AG10803 (cell line): ENCODE measurements at regions not wholly inside any gene's neighbourhood (a gene's known extent, or its start where the extent isn't known, plus 50 kb on each side); places are given as distances from the start of the nearest gene placed in this dataset.

Experiments used
- DNase-seq: peaks from one replicate; pipeline ENCODE4 v3.0.0; 2010; ENCODE audit warnings: low read depth
- H3K4me3 ChIP-seq: 2 replicates; pipeline ENCODE4 v1.5.1; 2011; ENCODE audit warnings: mild to moderate bottlenecking, low read length, control low read depth
- CTCF ChIP-seq: conservative IDR thresholded peaks from 2 replicates; pipeline ENCODE4 v1.5.1; 2011; ENCODE audit warnings: mild to moderate bottlenecking, low read length, control low read depth, inconsistent platforms

GRCh38 chr11:134640971-134641968, 229.2 kb upstream of the B3GAT1 start:
- H3K4me3 ChIP-seq, result no peak overlapping the region
- DNase-seq, result no peak
- TF ChIP-seq CTCF, result no peak

DNA sequence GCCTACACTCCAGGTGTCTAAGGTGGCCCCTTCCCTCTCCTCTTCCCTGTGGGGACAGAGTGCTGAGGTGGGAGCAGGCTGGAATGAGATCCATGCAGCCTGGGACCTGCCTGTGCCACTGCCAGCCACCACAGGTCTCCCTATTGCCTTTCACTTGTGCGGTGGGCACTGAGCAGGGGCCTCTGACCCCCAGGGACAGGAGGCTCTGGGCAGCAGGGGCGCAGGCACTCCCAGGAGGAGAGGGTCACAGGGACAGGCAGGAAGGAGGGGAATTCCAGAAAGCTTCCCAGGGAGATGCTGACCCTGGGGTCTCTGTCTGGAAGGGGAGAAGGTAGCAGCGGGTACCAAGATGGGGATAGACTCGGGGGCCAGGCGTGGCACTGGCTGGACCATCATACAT, 228.5 kb upstream of the B3GAT1 start:
- no peak for TF ChIP-seq CTCF
- DNase-seq, result no peak
- H3K4me3 ChIP-seq, result no peak overlapping the region

DNA sequence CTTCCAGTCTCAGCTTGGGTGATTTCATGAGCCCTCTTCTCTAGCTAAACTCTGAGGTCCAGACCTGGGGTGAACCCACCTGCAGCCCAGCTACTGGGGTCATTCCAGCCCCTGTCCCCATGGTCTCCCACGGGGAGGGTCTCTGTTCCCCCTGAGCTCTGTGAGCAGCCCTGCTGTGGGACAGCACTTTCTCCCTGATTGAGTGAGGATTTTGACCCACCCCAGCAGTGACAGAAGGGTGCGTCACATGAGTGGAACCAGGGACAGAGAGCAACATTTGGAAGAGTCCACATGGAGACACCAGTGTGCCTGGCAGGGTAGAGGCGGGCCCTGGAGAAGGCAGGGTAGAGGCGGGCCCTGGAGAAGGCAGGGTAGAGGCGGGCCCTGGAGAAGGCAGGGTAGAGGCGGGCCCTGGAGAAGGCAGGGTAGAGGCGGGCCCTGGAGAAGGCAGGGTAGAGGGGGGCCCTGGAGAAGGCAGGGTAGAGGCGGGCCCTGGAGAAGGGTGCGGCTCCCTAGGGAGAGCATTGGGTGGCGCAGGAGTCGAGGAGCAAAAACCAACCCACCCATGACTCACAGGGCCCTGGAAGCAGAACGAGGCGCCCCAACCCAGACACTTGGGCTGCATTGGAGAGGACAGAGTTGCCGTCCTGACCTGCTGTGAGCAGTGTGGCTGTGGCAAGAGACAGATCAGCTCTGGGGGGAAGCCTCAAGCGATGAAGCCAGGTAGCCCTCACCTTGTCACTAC, 227.7 kb upstream of the B3GAT1 start:
- TF ChIP-seq CTCF, result no peak
- no peak for DNase-seq
- no peak overlapping the region for H3K4me3 ChIP-seq

GRCh38 chr11:134638796-134639430, 226.9 kb upstream of the B3GAT1 start:
- no peak for DNase-seq
- no peak for TF ChIP-seq CTCF
- no peak overlapping the region for H3K4me3 ChIP-seq

DNA sequence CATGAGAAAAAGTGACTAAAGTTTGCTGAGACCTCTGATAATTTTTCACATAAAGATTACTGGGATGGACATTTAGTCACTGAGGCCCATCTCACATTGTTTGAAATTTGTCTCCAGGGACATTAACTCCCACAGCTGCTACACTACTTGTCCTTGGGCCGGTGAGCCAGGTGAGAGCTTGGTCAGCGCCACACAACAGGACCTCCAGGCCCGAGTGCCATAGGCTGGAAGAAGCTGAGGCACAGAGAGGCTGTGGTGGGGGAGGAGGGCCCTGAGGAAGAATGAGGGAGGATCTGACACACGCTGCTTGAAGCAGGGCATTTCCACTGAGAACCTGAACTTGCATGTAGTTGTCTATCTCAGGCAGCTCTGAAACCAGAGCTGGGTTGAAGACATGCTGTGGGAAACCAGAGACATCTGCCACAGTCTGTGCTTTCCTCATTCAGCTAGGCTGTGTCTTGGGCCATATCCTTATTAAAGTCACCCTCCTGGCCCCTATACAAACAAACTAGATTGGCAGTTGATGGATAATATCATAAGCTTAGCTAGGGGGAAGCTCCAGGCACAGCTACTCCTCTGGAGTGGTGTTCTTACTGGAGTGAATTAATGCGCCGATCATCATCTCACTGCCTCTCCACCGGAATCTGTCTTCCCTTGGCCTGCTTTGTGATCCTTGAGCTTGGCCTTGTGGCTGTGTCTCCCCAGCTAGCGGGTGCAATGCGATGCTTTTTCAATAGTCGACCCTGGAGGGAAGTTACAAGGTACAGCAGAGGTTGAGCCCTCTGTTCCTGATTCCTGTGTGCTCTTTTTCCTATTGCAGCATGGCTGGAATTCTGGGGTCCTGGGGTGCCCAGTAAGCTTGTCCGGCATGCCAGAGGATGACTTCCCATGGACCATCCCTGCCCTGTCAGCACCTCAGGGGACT, 225.3 kb upstream of the B3GAT1 start:
- no peak for DNase-seq
- H3K4me3 ChIP-seq, result no peak overlapping the region
- no peak for TF ChIP-seq CTCF

DNA sequence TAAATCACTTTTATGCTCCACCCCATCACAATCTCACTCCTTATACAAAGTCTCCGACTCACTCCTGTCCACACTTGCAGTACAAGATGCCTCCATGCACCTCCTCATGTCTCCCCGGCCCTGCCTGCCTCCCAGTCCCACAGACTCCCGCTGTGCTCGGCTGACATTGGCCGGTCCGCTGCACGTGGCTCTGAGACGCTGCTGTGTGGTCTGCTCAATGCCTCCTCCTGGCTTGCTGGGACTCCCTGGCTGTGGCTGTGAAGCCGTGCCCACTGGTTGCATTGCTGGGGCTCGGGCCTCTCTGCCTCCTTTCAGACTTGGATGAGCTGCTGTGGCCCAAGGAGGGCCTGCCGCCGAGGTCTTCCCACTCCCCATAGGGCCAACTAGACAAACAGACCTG, 224.0 kb upstream of the B3GAT1 start:
- no peak for DNase-seq
- no peak overlapping the region for H3K4me3 ChIP-seq
- no peak for TF ChIP-seq CTCF
